ENCODE measurements at regions not wholly inside any gene's neighbourhood (a gene's known extent, or its start where the extent isn't known, plus 50 kb on each side); places are given as distances from the start of the nearest gene placed in this dataset.
A peak's percentile ranks its signal among the peaks of the same experiment; 100 is the strongest.

DNA sequence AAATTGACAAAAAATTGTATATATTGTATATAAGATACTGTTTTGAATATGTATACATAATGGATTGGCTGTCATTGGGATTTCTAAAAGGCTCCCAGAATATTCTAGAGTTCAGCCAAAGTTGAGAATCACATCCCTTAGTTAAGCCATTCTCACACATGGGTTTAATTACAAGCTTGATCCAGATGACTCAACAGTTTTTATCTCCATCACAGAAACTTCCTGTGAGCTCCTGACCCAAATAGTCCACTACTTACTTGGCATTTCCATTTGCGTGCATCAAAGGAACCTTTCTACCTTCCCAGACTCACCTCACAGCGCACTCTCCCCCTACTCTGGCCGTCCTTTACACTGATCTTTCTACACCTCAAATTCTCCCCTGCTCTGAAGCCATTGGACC is 184.8 kb upstream of the ARHGAP20 start:
- no peaks in the 10 kb centered on the region for H3K9me3 ChIP-seq (ENCODE audit: control insufficient read depth, low read length)
- H3K4me3 ChIP-seq (ENCODE audit: low read length): no peak overlapping the region
- intact Hi-C loops (cut with DNase I): no loop called here
- DNase-seq (no peak), ATAC-seq (no peak)
- no peak overlapping the region for H3K27ac ChIP-seq (ENCODE audit: low read length)
- 72% methylated on average over 3 of the region's 3 CpGs for WGBS
- H3K4me1 ChIP-seq (ENCODE audit: control insufficient read depth, insufficient read depth, low read length): no peaks in the 10 kb centered on the region
- no peaks in the 10 kb centered on the region for H3K27me3 ChIP-seq (ENCODE audit: control insufficient read depth, insufficient read depth)

DNA sequence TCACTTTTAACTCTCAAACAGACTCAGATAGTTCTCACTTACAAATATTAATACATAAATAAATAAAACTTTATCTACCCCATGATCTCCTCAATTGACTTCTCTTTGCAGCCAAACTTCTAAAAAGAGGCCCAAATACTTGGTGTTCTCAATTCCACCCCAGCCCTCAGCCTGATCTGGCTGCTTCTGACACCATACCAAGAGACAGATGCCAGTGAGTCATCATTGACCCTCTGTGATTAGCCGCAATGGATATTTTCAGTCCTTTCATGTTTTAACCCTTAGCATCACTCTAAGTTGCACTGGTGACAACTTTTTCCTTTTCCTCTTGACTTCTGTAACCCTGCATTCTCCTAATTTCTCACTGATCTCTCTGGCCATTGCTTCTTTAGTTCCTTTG is 184.1 kb upstream of the ARHGAP20 start:
- Histone ChIP-seq H3K4me3 (ENCODE audit: low read length) (no peak overlapping the region), H3K27ac (ENCODE audit: low read length) (no peak overlapping the region), H3K4me1 (ENCODE audit: control insufficient read depth, insufficient read depth, low read length) (no peaks in the 10 kb centered on the region), H3K27me3 (ENCODE audit: control insufficient read depth, insufficient read depth) (no peaks in the 10 kb centered on the region), H3K9me3 (ENCODE audit: control insufficient read depth, low read length) (no peaks in the 10 kb centered on the region)
- no peak for ATAC-seq
- intact Hi-C loops (cut with DNase I): no loop called here
- 28% methylated on average over 1 of the region's 1 CpG for WGBS
- no peak for DNase-seq

DNA sequence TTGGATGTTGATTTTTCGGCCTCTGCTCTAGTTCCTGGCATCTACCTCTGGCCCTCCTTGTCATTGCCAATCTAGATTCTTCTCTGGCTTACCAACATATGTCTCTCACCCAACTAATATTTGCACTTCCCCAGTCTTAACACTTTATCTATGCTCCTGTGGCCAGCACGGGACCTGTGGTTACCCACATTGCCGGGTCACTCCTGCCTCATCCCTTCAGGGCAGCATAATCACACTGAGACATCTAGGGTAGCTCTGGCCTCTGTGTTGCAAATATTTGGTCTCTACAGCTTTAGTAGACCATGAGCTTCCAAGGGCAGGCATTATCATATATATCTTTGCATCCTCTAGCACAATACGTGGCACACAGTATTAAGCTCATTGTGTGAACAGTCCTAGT is 182.0 kb upstream of the ARHGAP20 start:
- ATAC-seq: no peak
- Histone ChIP-seq H3K9me3 (ENCODE audit: control insufficient read depth, low read length) (no peaks in the 10 kb centered on the region), H3K4me3 (ENCODE audit: low read length) (no peak overlapping the region), H3K4me1 (ENCODE audit: control insufficient read depth, insufficient read depth, low read length) (no peaks in the 10 kb centered on the region), H3K27me3 (ENCODE audit: control insufficient read depth, insufficient read depth) (no peaks in the 10 kb centered on the region), H3K27ac (ENCODE audit: low read length) (no peak overlapping the region)
- no peak for DNase-seq
- intact Hi-C loops (cut with DNase I): no loop called here
- WGBS: 86% methylated on average over 4 of the region's 4 CpGs

DNA sequence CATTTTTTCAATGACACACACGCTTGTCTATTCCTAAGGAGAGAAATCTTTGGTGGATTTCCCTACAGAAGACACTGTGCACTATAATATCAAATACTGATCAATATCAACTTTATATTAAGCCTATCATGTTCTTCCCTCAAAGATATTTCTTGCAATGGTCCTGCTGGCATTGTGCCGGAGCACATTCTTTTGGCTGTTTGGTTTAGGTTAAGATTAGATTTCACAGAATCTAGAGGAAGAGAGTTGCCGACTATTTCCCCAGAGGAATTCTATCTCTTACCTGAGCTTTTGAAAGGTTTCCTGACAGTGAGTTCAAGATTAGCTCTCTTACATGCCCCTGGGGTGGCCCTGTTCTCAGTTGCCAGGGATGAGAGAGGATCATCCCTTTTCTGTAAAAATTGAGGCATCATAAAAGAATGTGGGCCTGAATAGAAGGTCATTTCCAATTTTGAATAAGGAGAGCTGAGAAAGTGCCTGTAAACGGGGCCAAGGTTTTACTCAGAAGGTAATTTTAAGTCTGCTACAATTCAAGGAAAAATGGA is 180.6 kb upstream of the ARHGAP20 start:
- intact Hi-C loops (cut with DNase I): no loop called here
- 63% methylated on average over 4 of the region's 4 CpGs for WGBS
- no peak for ATAC-seq
- Histone ChIP-seq H3K27ac (ENCODE audit: low read length) (no peak overlapping the region), H3K9me3 (ENCODE audit: control insufficient read depth, low read length) (no peaks in the 10 kb centered on the region), H3K27me3 (ENCODE audit: control insufficient read depth, insufficient read depth) (no peaks in the 10 kb centered on the region), H3K4me3 (ENCODE audit: low read length) (no peak overlapping the region), H3K4me1 (ENCODE audit: control insufficient read depth, insufficient read depth, low read length) (no peaks in the 10 kb centered on the region)
- DNase-seq: no peak

DNA sequence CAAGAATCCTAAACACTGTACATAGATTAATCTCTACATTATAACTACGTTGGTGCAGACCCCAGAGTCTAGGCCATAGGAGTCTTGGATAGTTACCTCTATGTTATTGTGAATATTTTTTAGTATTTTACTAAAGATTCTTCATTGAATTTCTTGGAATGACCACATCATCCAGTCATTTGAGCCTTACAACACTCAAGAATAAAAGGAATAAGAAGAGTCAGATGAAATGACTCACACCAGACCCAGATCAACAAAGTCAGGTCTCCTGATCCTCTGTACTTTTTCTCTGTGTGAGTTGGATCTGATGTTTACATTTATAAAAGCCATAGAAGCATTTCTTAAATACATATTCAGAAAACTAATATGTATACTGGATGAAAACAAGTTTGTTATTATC is 179.2 kb upstream of the ARHGAP20 start:
- DNase-seq: no peak
- Histone ChIP-seq H3K27ac (ENCODE audit: low read length) (no peak overlapping the region), H3K4me1 (ENCODE audit: control insufficient read depth, insufficient read depth, low read length) (no peaks in the 10 kb centered on the region), H3K9me3 (ENCODE audit: control insufficient read depth, low read length) (no peaks in the 10 kb centered on the region), H3K4me3 (ENCODE audit: low read length) (no peak overlapping the region), H3K27me3 (ENCODE audit: control insufficient read depth, insufficient read depth) (no peaks in the 10 kb centered on the region)
- 92% methylated on average over 1 of the region's 1 CpG for WGBS
- intact Hi-C loops (cut with DNase I): no loop called here
- ATAC-seq: no peak

DNA sequence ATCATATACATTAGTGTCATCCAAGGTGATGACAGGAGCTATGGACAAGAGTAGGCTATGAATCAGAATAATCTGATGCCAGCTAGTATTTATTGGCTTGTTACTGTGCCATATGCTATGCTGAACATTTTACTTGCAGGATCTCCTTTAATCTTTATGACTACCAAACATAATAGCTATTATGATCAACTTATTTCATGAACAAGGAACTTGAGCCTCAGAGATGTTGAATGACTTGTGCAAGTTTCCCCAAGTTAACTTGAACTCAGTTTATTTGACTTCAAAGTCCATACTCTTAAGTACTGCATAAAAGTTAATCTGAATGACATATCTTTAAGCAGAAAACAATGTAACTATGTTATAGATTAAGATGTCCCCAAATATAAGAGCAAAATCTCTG is 178.8 kb upstream of the ARHGAP20 start:
- intact Hi-C loops (cut with DNase I): no loop called here
- no peaks in the 10 kb centered on the region for H3K4me1 ChIP-seq (ENCODE audit: control insufficient read depth, insufficient read depth, low read length)
- H3K27me3 ChIP-seq (ENCODE audit: control insufficient read depth, insufficient read depth): no peaks in the 10 kb centered on the region
- H3K9me3 ChIP-seq (ENCODE audit: control insufficient read depth, low read length): no peaks in the 10 kb centered on the region
- DNase-seq: no peak
- no peak overlapping the region for H3K27ac ChIP-seq (ENCODE audit: low read length)
- H3K4me3 ChIP-seq (ENCODE audit: low read length): no peak overlapping the region
- ATAC-seq: no peak

DNA sequence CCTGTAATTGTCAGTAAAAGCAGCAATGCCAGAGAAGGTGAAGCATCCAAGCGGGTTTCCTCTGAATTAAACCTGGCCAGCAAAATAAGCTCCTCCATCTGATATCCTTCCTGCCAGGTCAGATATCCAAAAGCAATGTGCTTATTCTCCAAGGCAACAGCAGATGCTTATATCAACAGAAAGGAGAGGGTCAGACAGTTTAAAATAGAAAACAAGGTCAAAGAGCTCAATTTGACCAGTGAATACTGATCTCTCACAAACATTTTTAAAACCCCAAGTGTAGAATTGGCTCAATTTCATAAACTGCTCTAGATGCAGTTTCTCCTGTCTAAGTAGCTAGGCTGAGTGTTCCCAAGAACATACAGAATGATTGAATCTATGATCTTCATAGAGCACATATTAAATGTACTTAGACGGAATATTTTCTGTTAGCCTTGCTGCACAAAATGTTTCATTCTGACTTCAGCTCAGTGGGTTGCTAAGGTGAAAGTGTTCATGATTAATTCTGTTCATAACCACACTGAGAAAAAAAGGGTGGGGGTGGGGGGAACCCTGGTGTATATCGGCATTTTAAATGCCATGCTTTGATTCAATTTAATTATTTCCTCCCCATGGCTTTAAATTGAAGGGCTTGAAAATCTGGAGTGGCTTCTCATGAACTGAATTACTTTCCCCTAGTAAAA is 174.2 kb upstream of the ARHGAP20 start:
- DNase-seq (no peak), ATAC-seq (no peak)
- Histone ChIP-seq H3K4me3 (ENCODE audit: low read length) (no peak overlapping the region), H3K27ac (ENCODE audit: low read length) (no peak overlapping the region), H3K4me1 (ENCODE audit: control insufficient read depth, insufficient read depth, low read length) (no peaks in the 10 kb centered on the region), H3K9me3 (ENCODE audit: control insufficient read depth, low read length) (no peaks in the 10 kb centered on the region), H3K27me3 (ENCODE audit: control insufficient read depth, insufficient read depth) (no peaks in the 10 kb centered on the region)
- intact Hi-C loops (cut with DNase I): no loop called here
- 74% methylated on average over 3 of the region's 3 CpGs for WGBS

DNA sequence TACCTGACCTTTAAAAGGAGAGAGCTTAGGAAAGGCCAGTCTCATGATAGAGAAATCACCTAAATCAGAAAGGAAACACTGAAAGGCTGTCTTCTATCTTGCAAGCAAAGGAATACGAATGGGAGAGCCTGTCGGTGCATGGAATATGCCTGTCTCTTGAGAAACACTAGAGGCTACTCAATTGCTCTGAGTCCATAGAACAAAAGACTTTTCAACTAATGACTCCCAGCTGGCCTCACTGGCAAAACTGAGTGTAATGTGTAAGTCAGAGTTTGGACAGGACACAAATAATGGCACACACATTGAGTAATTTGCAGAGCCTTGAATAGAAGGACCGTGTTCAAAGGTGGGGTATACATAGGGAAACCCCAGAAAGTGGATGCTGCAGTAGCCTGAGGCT is 171.0 kb upstream of the ARHGAP20 start:
- Histone ChIP-seq H3K27me3 (ENCODE audit: control insufficient read depth, insufficient read depth) (no peaks in the 10 kb centered on the region), H3K4me1 (ENCODE audit: control insufficient read depth, insufficient read depth, low read length) (no peaks in the 10 kb centered on the region), H3K9me3 (ENCODE audit: control insufficient read depth, low read length) (no peaks in the 10 kb centered on the region), H3K27ac (ENCODE audit: low read length) (no peak overlapping the region), H3K4me3 (ENCODE audit: low read length) (no peak overlapping the region)
- intact Hi-C loops (cut with DNase I): no loop called here
- no peak for ATAC-seq
- no peak for DNase-seq
- 42% methylated on average over 3 of the region's 3 CpGs for WGBS

DNA sequence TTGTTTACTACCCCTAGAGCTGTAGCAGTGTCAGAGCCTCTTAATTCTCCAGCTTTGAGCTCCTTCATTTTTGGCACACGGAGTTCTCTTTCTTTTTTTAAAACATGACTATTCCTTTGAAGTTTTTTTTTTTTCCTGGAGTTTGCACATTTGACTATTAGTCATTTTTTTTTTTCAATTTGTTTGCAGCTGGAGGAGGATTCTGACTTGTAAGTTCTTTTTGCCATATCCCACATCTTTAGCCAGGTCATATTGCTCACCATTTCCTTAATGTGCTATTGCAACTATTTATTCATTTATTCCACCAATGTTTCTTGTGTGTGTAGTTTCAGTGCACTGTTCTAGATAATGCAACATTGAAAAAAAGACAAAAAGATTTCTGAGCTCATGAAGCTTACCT is 166.3 kb upstream of the ARHGAP20 start:
- no peak for ATAC-seq
- Histone ChIP-seq H3K27me3 (ENCODE audit: control insufficient read depth, insufficient read depth) (no peaks in the 10 kb centered on the region), H3K4me1 (ENCODE audit: control insufficient read depth, insufficient read depth, low read length) (no peaks in the 10 kb centered on the region), H3K4me3 (ENCODE audit: low read length) (no peak overlapping the region), H3K9me3 (ENCODE audit: control insufficient read depth, low read length) (no peaks in the 10 kb centered on the region), H3K27ac (ENCODE audit: low read length) (no peak overlapping the region)
- intact Hi-C loops (cut with DNase I): no loop called here
- no peak for DNase-seq
- 80% methylated on average over 1 of the region's 1 CpG for WGBS

DNA sequence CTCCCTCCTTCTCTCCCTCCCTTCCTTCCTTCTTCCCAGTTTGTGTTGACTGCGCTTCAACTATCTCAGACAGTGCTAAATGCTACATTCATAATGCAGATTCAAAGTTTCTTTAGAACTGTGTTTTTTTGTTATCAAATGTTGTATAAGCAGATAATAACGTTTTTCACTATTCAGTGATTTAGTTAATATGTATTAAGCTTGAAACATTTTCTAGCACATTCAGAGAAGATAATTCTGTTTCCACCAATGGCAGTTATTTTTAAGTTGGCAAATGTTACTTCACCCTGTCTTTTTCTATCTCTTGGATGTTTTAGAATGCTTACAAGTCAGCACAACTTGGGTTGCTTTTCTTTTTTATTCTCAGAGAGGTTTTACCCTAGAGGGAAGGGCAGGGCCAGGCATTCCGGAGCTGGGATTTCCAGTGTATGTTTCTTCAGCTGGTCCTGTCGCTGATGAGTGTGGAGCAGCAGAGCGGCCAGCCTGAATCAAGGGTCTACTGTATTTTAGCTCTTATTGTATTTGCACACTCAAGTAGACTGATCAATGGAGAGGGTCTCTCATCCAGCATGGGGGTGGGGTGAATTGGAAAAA is 162.3 kb upstream of the ARHGAP20 start:
- ATAC-seq: no peak
- Histone ChIP-seq H3K9me3 (ENCODE audit: control insufficient read depth, low read length) (no peaks in the 10 kb centered on the region), H3K4me3 (ENCODE audit: low read length) (no peak overlapping the region), H3K27me3 (ENCODE audit: control insufficient read depth, insufficient read depth) (no peaks in the 10 kb centered on the region), H3K4me1 (ENCODE audit: control insufficient read depth, insufficient read depth, low read length) (no peaks in the 10 kb centered on the region), H3K27ac (ENCODE audit: low read length) (no peak overlapping the region)
- peak in 1 of 3 donors; percentile 25 for DNase-seq
- 35% methylated on average over 5 of the region's 5 CpGs for WGBS
- intact Hi-C loops (cut with DNase I): no loop called here

DNA sequence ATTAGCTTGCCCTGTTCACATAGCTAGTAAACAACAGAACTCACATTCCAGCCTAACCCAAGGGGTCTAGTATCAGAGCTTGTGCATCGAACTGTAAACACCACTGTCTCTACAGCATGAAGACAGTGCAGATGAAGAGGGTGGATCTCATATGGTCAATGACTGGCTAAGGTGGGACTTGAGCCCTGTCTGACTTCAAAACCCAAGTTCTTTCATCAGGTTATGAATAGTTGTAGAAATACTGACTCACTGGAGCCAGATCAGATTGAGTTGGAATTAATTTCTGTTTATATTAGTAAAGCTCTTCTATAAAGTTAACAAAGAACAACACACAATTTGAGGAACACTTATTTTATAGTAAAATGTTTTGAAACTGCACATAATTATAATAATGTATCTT is 161.7 kb upstream of the ARHGAP20 start:
- Histone ChIP-seq H3K4me3 (ENCODE audit: low read length) (no peak overlapping the region), H3K27me3 (ENCODE audit: control insufficient read depth, insufficient read depth) (no peaks in the 10 kb centered on the region), H3K9me3 (ENCODE audit: control insufficient read depth, low read length) (no peaks in the 10 kb centered on the region), H3K4me1 (ENCODE audit: control insufficient read depth, insufficient read depth, low read length) (no peaks in the 10 kb centered on the region), H3K27ac (ENCODE audit: low read length) (no peak overlapping the region)
- no peak for ATAC-seq
- intact Hi-C loops (cut with DNase I): no loop called here
- DNase-seq: no peak
- WGBS: 89% methylated on average over 1 of the region's 1 CpG

Measured in right cardiac atrium (tissue), 5 donors.